ENCODE measurements at regions not wholly inside any gene's neighbourhood (a gene's known extent, or its start where the extent isn't known, plus 50 kb on each side); places are given as distances from the start of the nearest gene placed in this dataset.

GRCh38 chr2:144261336-144261735 lies 258.6 kb downstream of the ZEB2 start:
- Histone ChIP-seq H3K9me3 (no peaks in the 10 kb centered on the region), H3K4me3 (no peak overlapping the region), H3K36me3 (no peaks in the 10 kb centered on the region), H3K4me1 (no peaks in the 10 kb centered on the region), H3K27ac (no peak overlapping the region), H3K27me3 (no peaks in the 10 kb centered on the region)
- no peak for DNase-seq
- no peak for TF ChIP-seq POLR2A (IDR thresholded peaks at IDR 0.05)
- TF ChIP-seq, protein P1, sequence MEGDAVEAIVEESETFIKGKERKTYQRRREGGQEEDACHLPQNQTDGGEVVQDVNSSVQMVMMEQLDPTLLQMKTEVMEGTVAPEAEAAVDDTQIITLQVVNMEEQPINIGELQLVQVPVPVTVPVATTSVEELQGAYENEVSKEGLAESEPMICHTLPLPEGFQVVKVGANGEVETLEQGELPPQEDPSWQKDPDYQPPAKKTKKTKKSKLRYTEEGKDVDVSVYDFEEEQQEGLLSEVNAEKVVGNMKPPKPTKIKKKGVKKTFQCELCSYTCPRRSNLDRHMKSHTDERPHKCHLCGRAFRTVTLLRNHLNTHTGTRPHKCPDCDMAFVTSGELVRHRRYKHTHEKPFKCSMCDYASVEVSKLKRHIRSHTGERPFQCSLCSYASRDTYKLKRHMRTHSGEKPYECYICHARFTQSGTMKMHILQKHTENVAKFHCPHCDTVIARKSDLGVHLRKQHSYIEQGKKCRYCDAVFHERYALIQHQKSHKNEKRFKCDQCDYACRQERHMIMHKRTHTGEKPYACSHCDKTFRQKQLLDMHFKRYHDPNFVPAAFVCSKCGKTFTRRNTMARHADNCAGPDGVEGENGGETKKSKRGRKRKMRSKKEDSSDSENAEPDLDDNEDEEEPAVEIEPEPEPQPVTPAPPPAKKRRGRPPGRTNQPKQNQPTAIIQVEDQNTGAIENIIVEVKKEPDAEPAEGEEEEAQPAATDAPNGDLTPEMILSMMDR (IDR thresholded peaks at IDR 0.05): no peak

- no peak for DNase-seq
- Histone ChIP-seq H3K9me3 (peaks cover 0 to 6% (median 2%) of the 10 kb centered on the region in 4 donors), H3K27me3 (no peaks in the 10 kb centered on the region), H3K36me3 (no peaks in the 10 kb centered on the region), H3K4me1 (no peaks in the 10 kb centered on the region), H3K27ac (no peak overlapping the region), H3K4me3 (no peak overlapping the region)
- TF ChIP-seq, protein P1 (IDR thresholded peaks at IDR 0.05): no peak
- TF ChIP-seq POLR2A (IDR thresholded peaks at IDR 0.05): no peak
These were observed 260.6 kb downstream of the ZEB2 start for GRCh38 chr2:144259332-144259731.

- Histone ChIP-seq H3K4me3 (no peak overlapping the region), H3K4me1 (no peaks in the 10 kb centered on the region), H3K36me3 (no peaks in the 10 kb centered on the region), H3K9me3 (peaks cover 0 to 12% (median 5%) of the 10 kb centered on the region in 4 donors), H3K27me3 (no peaks in the 10 kb centered on the region), H3K27ac (no peak overlapping the region)
- TF ChIP-seq POLR2A (IDR thresholded peaks at IDR 0.05): no peak
- TF ChIP-seq, protein P1 (IDR thresholded peaks at IDR 0.05): no peak
- no peak for DNase-seq
These were observed 261.8 kb downstream of the ZEB2 start for GRCh38 chr2:144258154-144258553.

DNA sequence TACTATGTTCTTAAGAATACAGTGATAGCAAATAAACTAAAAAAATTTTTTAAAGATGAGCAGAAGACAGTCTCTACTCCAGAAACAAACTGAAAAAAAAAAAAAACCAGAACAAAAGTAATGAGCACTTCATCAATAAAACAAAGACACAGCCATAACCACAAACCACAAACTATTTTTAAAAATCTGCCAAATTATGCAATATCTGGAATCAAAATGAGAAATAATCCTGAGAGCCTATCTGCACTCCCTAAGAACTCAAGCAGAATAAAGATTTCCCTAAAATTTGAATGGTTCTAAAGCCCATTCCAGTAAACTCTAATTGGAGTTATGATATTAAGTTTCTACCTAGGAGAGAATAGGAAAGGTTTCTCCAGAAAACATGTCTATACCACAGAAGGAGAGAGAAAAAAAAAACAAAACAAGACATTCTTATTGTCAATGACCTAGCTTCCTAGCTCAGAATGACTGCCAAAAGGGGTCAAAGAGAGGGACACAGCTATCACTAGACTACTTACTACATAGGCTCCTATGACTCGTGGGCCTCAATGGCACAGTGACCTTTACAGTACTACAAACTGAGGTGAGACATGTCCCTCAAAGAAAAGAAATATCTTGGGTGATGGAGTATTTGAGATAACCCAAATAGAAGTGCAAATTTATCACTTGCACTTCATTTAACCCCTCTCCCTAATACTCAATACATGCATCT lies 262.8 kb downstream of the ZEB2 start:
- no peaks in the 10 kb centered on the region for H3K27me3 ChIP-seq
- no peak overlapping the region for H3K27ac ChIP-seq
- peaks cover 0 to 12% (median 5%) of the 10 kb centered on the region in 4 donors for H3K9me3 ChIP-seq
- H3K4me3 ChIP-seq: no peak overlapping the region
- no peaks in the 10 kb centered on the region for H3K4me1 ChIP-seq
- no peak for TF ChIP-seq POLR2A (IDR thresholded peaks at IDR 0.05)
- TF ChIP-seq, protein P1 (IDR thresholded peaks at IDR 0.05): no peak
- H3K36me3 ChIP-seq: no peaks in the 10 kb centered on the region
- no peak for DNase-seq

GRCh38 chr2:144254342-144255235 lies 265.3 kb downstream of the ZEB2 start:
- Histone ChIP-seq H3K9me3 (peaks cover 0 to 12% (median 5%) of the 10 kb centered on the region in 4 donors), H3K36me3 (no peaks in the 10 kb centered on the region), H3K4me3 (no peak overlapping the region), H3K27ac (no peak overlapping the region), H3K4me1 (no peaks in the 10 kb centered on the region), H3K27me3 (no peaks in the 10 kb centered on the region)
- no peak for DNase-seq
- TF ChIP-seq POLR2A (IDR thresholded peaks at IDR 0.05): no peak
- TF ChIP-seq, protein P1 (IDR thresholded peaks at IDR 0.05): no peak

Data from Peyer's patch (tissue), 4 donors.